ENCODE measurements at regions not wholly inside any gene's neighbourhood (a gene's known extent, or its start where the extent isn't known, plus 50 kb on each side); places are given as distances from the start of the nearest gene placed in this dataset.
"Not testable (repeated sequence)": the region's sequence is repeated elsewhere in the genome, so short reads cannot be mapped to it uniquely, and the experiment has no call there.

- no peak for DNase-seq
These were observed 1602.0 kb downstream of the GRIK2 start for GRCh38 chr6:102995491-102995890.

GRCh38 chr6:102994866-102995265, 1601.4 kb downstream of the GRIK2 start:
- DNase-seq: no peak

GRCh38 chr6:102986086-102986485, 1592.6 kb downstream of the GRIK2 start:
- DNase-seq: no peak

GRCh38 chr6:102984357-102984756, 1590.8 kb downstream of the GRIK2 start:
- DNase-seq: no peak

GRCh38 chr6:102981490-102982015, 1588.0 kb downstream of the GRIK2 start:
- no peak for DNase-seq

- DNase-seq: no peak
These were observed 1587.4 kb downstream of the GRIK2 start for GRCh38 chr6:102980951-102981350.

GRCh38 chr6:102961902-102962301, 1568.4 kb downstream of the GRIK2 start:
- no peak for DNase-seq

GRCh38 chr6:102950967-102951366, 1557.5 kb downstream of the GRIK2 start:
- DNase-seq: no peak

- DNase-seq: no peak
These were observed 1551.0 kb downstream of the GRIK2 start for GRCh38 chr6:102944475-102944874.

GRCh38 chr6:102942206-102942605, 1548.7 kb downstream of the GRIK2 start:
- no peak for DNase-seq

- no peak for DNase-seq
These were observed 1543.5 kb downstream of the GRIK2 start for GRCh38 chr6:102936959-102937358.

GRCh38 chr6:102928109-102928508, 1534.6 kb downstream of the GRIK2 start:
- no peak for DNase-seq

GRCh38 chr6:102918161-102918560, 1524.7 kb downstream of the GRIK2 start:
- DNase-seq: no peak

- no peak for DNase-seq
These were observed 1518.1 kb downstream of the GRIK2 start for GRCh38 chr6:102911571-102911970.

GRCh38 chr6:102910701-102911139, 1517.2 kb downstream of the GRIK2 start:
- DNase-seq: not testable (repeated sequence)

GRCh38 chr6:102907181-102907580, 1513.7 kb downstream of the GRIK2 start:
- no peak for DNase-seq

GRCh38 chr6:102902471-102902870, 1509.0 kb downstream of the GRIK2 start:
- no peak for DNase-seq

- DNase-seq: no peak
These were observed 1502.2 kb downstream of the GRIK2 start for GRCh38 chr6:102895683-102896082.

GRCh38 chr6:102885165-102885564, 1491.7 kb downstream of the GRIK2 start:
- DNase-seq: no peak

- no peak for DNase-seq
These were observed 1459.9 kb downstream of the GRIK2 start for GRCh38 chr6:102853249-102853955.

GRCh38 chr6:102848796-102849195, 1455.3 kb downstream of the GRIK2 start:
- DNase-seq: no peak

GRCh38 chr6:102848210-102848609, 1454.7 kb downstream of the GRIK2 start:
- DNase-seq: no peak

- DNase-seq: no peak
These were observed 1447.6 kb downstream of the GRIK2 start for GRCh38 chr6:102841060-102841459.

GRCh38 chr6:102832021-102832420, 1438.5 kb downstream of the GRIK2 start:
- DNase-seq: no peak

GRCh38 chr6:102820098-102820497, 1426.6 kb downstream of the GRIK2 start:
- DNase-seq: no peak
